ENCODE measurements at regions not wholly inside any gene's neighbourhood (a gene's known extent, or its start where the extent isn't known, plus 50 kb on each side); places are given as distances from the start of the nearest gene placed in this dataset.

DNA sequence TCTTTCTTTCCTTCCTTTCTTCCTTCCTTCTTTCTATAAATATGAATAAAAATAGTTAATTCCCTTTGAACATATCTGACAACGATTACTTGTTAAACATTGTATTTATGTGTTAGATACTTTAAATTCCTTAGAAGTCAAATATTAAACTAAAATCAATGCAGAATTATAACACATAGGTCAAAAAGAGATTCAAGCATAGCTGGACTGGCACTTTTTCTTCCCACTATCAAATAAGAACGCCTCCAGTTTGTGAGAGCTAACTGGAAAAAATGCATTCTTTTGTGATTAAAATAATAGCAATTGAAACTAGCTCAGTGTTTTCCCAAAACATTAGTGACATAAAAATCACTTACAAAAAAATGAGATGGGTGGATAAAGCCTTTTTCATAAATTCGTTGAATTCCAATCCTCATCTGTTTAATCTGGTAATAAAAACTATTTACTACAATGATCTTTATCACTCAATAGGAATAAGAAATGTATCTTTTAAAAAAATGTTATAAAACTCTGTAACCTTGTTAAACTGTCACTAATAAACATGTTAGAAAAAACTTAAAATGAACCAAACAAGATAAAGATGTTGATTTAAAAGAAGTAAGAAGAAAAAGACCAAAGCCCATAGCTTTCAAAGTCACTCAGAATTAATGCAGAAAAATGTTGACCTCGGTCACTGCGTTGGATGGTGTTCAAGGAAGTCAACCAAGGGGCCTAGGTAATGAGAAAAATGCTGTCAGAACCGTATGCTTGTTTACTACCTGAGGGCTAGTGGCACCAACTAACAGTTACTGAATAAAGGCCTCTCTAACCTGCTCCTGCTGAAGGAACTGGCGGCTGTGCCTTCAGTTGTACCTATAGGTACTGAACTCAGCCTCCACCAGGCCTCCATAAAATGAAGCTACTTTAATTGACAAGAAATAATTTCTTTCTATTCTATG lies 1039.5 kb upstream of the SLC10A2 start:
- TF ChIP-seq, protein P1, sequence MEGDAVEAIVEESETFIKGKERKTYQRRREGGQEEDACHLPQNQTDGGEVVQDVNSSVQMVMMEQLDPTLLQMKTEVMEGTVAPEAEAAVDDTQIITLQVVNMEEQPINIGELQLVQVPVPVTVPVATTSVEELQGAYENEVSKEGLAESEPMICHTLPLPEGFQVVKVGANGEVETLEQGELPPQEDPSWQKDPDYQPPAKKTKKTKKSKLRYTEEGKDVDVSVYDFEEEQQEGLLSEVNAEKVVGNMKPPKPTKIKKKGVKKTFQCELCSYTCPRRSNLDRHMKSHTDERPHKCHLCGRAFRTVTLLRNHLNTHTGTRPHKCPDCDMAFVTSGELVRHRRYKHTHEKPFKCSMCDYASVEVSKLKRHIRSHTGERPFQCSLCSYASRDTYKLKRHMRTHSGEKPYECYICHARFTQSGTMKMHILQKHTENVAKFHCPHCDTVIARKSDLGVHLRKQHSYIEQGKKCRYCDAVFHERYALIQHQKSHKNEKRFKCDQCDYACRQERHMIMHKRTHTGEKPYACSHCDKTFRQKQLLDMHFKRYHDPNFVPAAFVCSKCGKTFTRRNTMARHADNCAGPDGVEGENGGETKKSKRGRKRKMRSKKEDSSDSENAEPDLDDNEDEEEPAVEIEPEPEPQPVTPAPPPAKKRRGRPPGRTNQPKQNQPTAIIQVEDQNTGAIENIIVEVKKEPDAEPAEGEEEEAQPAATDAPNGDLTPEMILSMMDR (IDR thresholded peaks at IDR 0.05), result no peak
- no peak for TF ChIP-seq POLR2A (IDR thresholded peaks at IDR 0.05)

Data from right lobe of liver (tissue), 4 donors.